HFF-Myc (cell line): ENCODE measurements at regions not wholly inside any gene's neighbourhood (a gene's known extent, or its start where the extent isn't known, plus 50 kb on each side); places are given as distances from the start of the nearest gene placed in this dataset.

Experiments
- DNase-seq: peaks from one replicate; pipeline ENCODE4 v3.0.0-alpha.2; 2011; ENCODE audit warnings: low read depth; ENCODE audit errors: extremely low read depth
- H3K4me3 ChIP-seq: replicated peaks from 2 replicates; pipeline ENCODE4 v1.5.1; 2011; ENCODE audit warnings: low read depth, mild to moderate bottlenecking, control low read depth, low read length
- CTCF ChIP-seq: IDR thresholded peaks from 2 replicates; pipeline ENCODE4 v1.5.1; 2012; ENCODE audit warnings: mild to moderate bottlenecking, low read depth, low read length, control low read depth; ENCODE audit errors: missing control alignments

- TF ChIP-seq CTCF, result no peak
- H3K4me3 ChIP-seq, result no peak overlapping the region
- DNase-seq, result no peak
Observed at GRCh38 chr16:11473728-11474127, 113.0 kb downstream of the LITAF start.

GRCh38 chr16:11474617-11475291 lies 112.0 kb downstream of the LITAF start:
- TF ChIP-seq CTCF, result no peak
- no peak for DNase-seq
- H3K4me3 ChIP-seq, result no peak overlapping the region

GRCh38 chr16:11475896-11476630 lies 110.7 kb downstream of the LITAF start:
- DNase-seq, result no peak
- no peak for TF ChIP-seq CTCF
- no peak overlapping the region for H3K4me3 ChIP-seq

GRCh38 chr16:11476676-11477075 lies 110.0 kb downstream of the LITAF start:
- TF ChIP-seq CTCF, result no peak
- no peak overlapping the region for H3K4me3 ChIP-seq
- DNase-seq, result no peak

GRCh38 chr16:11478431-11479119 lies 108.1 kb downstream of the LITAF start:
- no peak overlapping the region for H3K4me3 ChIP-seq
- no peak for TF ChIP-seq CTCF
- DNase-seq, result no peak

- no peak for DNase-seq
- no peak for TF ChIP-seq CTCF
- H3K4me3 ChIP-seq, result no peak overlapping the region
Observed at GRCh38 chr16:11479916-11480315, 106.8 kb downstream of the LITAF start.
